Colonic mucosa (tissue), 4 donors: ENCODE measurements at regions not wholly inside any gene's neighbourhood (a gene's known extent, or its start where the extent isn't known, plus 50 kb on each side); places are given as distances from the start of the nearest gene placed in this dataset.
A peak's percentile ranks its signal among the peaks of the same experiment; 100 is the strongest.

Experiments used
- DNase-seq: peaks from one replicate; pipeline ENCODE4 v3.0.0-alpha.2; 2020
- H3K27ac ChIP-seq: fragments of 200-600 bp; one replicate; pipeline ENCODE4 v1.8.0; 2021
- H3K27me3 ChIP-seq: fragments of 200-600 bp; one replicate; pipeline ENCODE4 v1.8.0; 2021
- H3K36me3 ChIP-seq: fragments of 200-600 bp; one replicate; pipeline ENCODE4 v1.8.0; 2021
- H3K4me1 ChIP-seq: fragments of 200-600 bp; one replicate; pipeline ENCODE4 v1.8.0; 2021; ENCODE audit warnings: mild to moderate bottlenecking
- H3K4me3 ChIP-seq: fragments of 200-600 bp; one replicate; pipeline ENCODE4 v1.8.0; 2021
- H3K9ac ChIP-seq, 2 donors: one replicate each; pipeline ENCODE4 v1.7.0; 2013; ENCODE audit warnings: control low read depth in 2 of 2, low read depth in 2 of 2, low read length in 2 of 2
- H3K9me3 ChIP-seq: fragments of 200-600 bp; one replicate; pipeline ENCODE4 v1.8.0; 2021
- CTCF ChIP-seq: fragments of 200-600 bp; IDR thresholded peaks from one replicate; pipeline ENCODE4 v1.8.0; 2022; ENCODE audit warnings: antibody characterized with exemption, mild to moderate bottlenecking
- intact Hi-C: fragments of 100-400 bp; cut with DNase I; formaldehyde crosslinking; loops from one replicate; pipeline ENCODE4 v1.14.1; 2022
- donor health status: healthy.
- donor health status: DM: no; HTN: no; CAD: no.
- donor health status: DM: no; HTN: no; CAD: no.

GRCh38 chr10:84811113-84811512, 482.7 kb downstream of the CCSER2 start:
- H3K9me3 ChIP-seq: no peaks in the 10 kb centered on the region
- no peaks in the 10 kb centered on the region for H3K4me1 ChIP-seq
- no peak overlapping the region for H3K9ac ChIP-seq
- no peak for TF ChIP-seq CTCF
- no peak overlapping the region for H3K27ac ChIP-seq
- H3K36me3 ChIP-seq: no peaks in the 10 kb centered on the region
- DNase-seq: no peak
- intact Hi-C loops: no loop called here
- H3K27me3 ChIP-seq: no peaks in the 10 kb centered on the region
- H3K4me3 ChIP-seq: no peak overlapping the region

- Histone ChIP-seq H3K27ac (no peak overlapping the region), H3K4me3 (no peak overlapping the region), H3K27me3 (no peaks in the 10 kb centered on the region), H3K9ac (no peak overlapping the region), H3K36me3 (no peaks in the 10 kb centered on the region), H3K9me3 (no peaks in the 10 kb centered on the region), H3K4me1 (no peaks in the 10 kb centered on the region)
- intact Hi-C loops: no loop called here
- no peak for DNase-seq
- no peak for TF ChIP-seq CTCF
Measured at GRCh38 chr10:84818961-84819360, 490.6 kb downstream of the CCSER2 start.

GRCh38 chr10:84820120-84820519, 491.7 kb downstream of the CCSER2 start:
- H3K36me3 ChIP-seq: no peaks in the 10 kb centered on the region
- H3K27me3 ChIP-seq: no peaks in the 10 kb centered on the region
- H3K4me3 ChIP-seq: no peak overlapping the region
- H3K9ac ChIP-seq: no peak overlapping the region
- H3K9me3 ChIP-seq: no peaks in the 10 kb centered on the region
- intact Hi-C loops: no loop called here
- H3K27ac ChIP-seq: no peak overlapping the region
- TF ChIP-seq CTCF: no peak
- no peaks in the 10 kb centered on the region for H3K4me1 ChIP-seq
- DNase-seq: no peak

- no peak overlapping the region for H3K4me3 ChIP-seq
- H3K9me3 ChIP-seq: no peaks in the 10 kb centered on the region
- no peak overlapping the region for H3K9ac ChIP-seq
- H3K27ac ChIP-seq: no peak overlapping the region
- no peaks in the 10 kb centered on the region for H3K4me1 ChIP-seq
- TF ChIP-seq CTCF: peak; percentile 5
- H3K27me3 ChIP-seq: no peaks in the 10 kb centered on the region
- intact Hi-C loops: no loop called here
- no peaks in the 10 kb centered on the region for H3K36me3 ChIP-seq
- DNase-seq: no peak
Measured at GRCh38 chr10:84820596-84820995, 492.2 kb downstream of the CCSER2 start.

GRCh38 chr10:84822931-84823630, 494.7 kb downstream of the CCSER2 start:
- intact Hi-C loops: no loop called here
- H3K27ac ChIP-seq: no peak overlapping the region

More at GRCh38 chr10:84822931-84823630, 494.7 kb downstream of the CCSER2 start:
- H3K4me1 ChIP-seq: no peaks in the 10 kb centered on the region
- H3K27me3 ChIP-seq: no peaks in the 10 kb centered on the region
- no peak for DNase-seq
- H3K36me3 ChIP-seq: no peaks in the 10 kb centered on the region
- H3K9me3 ChIP-seq: no peaks in the 10 kb centered on the region
- H3K4me3 ChIP-seq: no peak overlapping the region
- H3K9ac ChIP-seq: no peak overlapping the region
- TF ChIP-seq CTCF: no peak
